Epithelial cell of proximal tubule (primary cell): ENCODE measurements at regions not wholly inside any gene's neighbourhood (a gene's known extent, or its start where the extent isn't known, plus 50 kb on each side); places are given as distances from the start of the nearest gene placed in this dataset.

ENCODE experiments used
- DNase-seq: peaks from one replicate; pipeline ENCODE4 v3.0.0-alpha.2; 2011; ENCODE audit warnings: low read depth
- H3K4me3 ChIP-seq: 2 replicates; pipeline ENCODE4 v1.5.1; 2011; ENCODE audit warnings: low read depth, mild to moderate bottlenecking, low read length
- TF ChIP-seq, protein P1 (sequence below): conservative IDR thresholded peaks from 2 replicates; pipeline ENCODE4 v1.5.1; 2012; ENCODE audit warnings: low read depth, mild to moderate bottlenecking, low read length

DNA sequence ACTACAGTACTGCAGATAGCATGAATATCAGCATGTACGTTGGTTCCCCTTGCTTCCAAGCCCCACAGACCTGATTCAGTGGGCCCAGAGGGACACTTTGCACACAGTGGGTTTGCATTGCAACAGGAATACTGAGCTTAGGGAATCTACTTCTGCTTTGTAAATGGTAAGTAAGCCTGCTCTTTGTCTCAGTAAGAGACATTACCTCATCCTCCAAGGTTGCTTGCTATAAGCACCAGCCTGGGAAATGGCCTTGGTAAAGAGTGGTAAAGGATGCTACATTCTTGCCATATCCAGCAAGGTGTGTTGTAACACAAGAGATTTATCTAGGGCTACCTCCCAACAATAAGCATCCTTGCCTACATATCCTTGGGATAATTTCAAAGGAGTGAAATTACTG, 730.5 kb downstream of the INHBA start:
- H3K4me3 ChIP-seq, result no peak overlapping the region
- TF ChIP-seq, protein P1, sequence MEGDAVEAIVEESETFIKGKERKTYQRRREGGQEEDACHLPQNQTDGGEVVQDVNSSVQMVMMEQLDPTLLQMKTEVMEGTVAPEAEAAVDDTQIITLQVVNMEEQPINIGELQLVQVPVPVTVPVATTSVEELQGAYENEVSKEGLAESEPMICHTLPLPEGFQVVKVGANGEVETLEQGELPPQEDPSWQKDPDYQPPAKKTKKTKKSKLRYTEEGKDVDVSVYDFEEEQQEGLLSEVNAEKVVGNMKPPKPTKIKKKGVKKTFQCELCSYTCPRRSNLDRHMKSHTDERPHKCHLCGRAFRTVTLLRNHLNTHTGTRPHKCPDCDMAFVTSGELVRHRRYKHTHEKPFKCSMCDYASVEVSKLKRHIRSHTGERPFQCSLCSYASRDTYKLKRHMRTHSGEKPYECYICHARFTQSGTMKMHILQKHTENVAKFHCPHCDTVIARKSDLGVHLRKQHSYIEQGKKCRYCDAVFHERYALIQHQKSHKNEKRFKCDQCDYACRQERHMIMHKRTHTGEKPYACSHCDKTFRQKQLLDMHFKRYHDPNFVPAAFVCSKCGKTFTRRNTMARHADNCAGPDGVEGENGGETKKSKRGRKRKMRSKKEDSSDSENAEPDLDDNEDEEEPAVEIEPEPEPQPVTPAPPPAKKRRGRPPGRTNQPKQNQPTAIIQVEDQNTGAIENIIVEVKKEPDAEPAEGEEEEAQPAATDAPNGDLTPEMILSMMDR, result no peak
- no peak for DNase-seq

DNA sequence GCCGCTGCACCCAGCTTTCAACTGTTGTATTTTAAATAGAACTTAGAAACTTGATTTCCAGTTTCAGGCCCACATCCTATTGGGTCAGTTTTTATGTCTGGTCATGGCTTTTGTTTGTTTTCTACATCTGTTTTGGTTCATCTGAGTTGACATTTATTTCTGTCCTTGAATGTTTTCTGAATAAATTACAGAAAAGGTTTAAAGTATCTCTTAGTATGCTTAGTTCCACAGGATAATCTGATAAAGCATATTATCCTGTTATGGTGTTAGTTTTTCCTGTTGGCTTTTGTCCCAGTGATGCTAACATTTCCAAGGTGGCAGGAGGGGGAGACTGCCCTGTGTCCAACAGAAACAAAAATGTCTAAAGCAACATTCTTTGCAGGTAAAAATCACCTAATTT, 733.2 kb downstream of the INHBA start:
- DNase-seq, result no peak
- no peak overlapping the region for H3K4me3 ChIP-seq
- TF ChIP-seq, protein P1, result no peak

- no peak overlapping the region for H3K4me3 ChIP-seq
- TF ChIP-seq, protein P1, result no peak
- DNase-seq, result no peak
Measured at GRCh38 chr7:40966693-40967092, 736.2 kb downstream of the INHBA start.

DNA sequence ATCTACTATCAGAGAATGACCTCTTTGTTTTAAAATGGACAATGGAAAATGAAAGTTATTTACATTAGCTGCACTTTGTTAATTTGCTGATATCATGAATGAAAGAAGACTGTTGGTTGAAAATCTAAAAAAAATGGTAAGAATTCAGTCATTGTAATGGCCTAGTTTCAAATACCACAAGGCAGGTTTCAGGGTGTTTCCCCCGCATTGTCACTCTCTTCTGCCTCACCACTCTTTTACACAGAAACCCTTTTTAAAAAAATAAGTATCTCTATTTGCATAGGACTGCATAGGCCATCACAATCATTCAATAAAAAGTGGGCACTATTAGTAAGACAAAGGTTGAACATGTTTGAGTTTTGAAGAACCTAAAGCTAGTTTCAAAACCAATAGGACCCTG, 737.1 kb downstream of the INHBA start:
- no peak for DNase-seq
- no peak overlapping the region for H3K4me3 ChIP-seq
- TF ChIP-seq, protein P1, result no peak

DNA sequence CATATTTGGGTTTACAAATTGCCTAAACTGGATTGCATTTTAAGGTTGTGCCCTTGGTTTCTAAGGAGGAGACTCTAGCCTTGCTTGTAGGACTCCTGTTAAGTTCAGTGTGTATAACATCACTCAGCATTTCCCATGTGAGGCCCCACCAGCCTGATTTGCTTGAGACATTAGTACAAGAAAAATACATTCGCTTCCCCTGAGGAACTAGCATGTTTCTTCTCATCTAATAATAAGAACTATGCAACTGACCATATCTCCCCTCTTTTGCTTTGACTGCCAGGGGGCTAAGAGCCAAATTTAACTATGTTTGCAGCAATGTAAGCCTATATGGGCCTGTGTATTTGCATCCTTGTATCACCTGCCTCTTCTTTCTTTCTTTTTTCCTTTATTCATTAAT, 737.9 kb downstream of the INHBA start:
- TF ChIP-seq, protein P1, result no peak
- no peak for DNase-seq
- no peak overlapping the region for H3K4me3 ChIP-seq

- no peak overlapping the region for H3K4me3 ChIP-seq
- no peak for DNase-seq
- TF ChIP-seq, protein P1, result no peak
Measured at GRCh38 chr7:40964610-40965009, 738.3 kb downstream of the INHBA start.

DNA sequence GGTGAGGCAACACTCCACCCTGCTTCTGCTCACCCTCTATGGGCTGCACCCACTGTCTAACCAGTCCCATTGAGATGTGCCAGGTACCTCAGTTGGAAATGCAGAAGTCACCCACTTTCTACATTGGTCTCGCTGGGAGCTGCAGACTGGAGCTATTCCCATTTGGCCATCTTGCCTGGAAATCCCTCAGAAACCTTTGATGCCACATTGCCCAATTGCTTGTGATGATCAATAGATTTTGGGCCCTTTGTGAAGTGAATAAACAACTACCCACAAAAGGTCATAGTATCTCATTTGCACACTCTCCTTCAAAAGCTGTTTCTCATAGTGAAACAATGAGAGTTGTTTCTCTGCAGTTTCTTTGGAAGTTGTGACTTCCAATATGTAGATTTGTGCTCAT, 742.9 kb downstream of the INHBA start:
- no peak overlapping the region for H3K4me3 ChIP-seq
- TF ChIP-seq, protein P1, result no peak
- DNase-seq, result no peak
